Esophagus squamous epithelium (tissue), 5 donors: ENCODE measurements at regions not wholly inside any gene's neighbourhood (a gene's known extent, or its start where the extent isn't known, plus 50 kb on each side); places are given as distances from the start of the nearest gene placed in this dataset.

Experiments
- DNase-seq: peaks from one replicate; lab custom pipeline; 2025; lab: John Stamatoyannopoulos, UW
- H3K27ac ChIP-seq, 4 donors: fragments of 200-600 bp; sonication (generic); one replicate each; pipeline ENCODE4 v1.5.1; 2016 to 2019; ENCODE audit warnings: mild to moderate bottlenecking in 1 of 4
- H3K27me3 ChIP-seq, 4 donors: fragments of 200-600 bp; sonication (generic); 1 replicate in 3 of 4; 2 replicates in 1 of 4; pipeline versions ENCODE4 v1.5.1 to v1.6.0; 2017 to 2021; ENCODE audit warnings: antibody characterized with exemption in 1 of 4
- H3K36me3 ChIP-seq, 3 donors: fragments of 200-600 bp; sonication (generic); one replicate each; pipeline ENCODE4 v1.5.1; 2016 to 2019
- H3K4me1 ChIP-seq, 3 donors: fragments of 200-600 bp; sonication (generic); one replicate each; pipeline ENCODE4 v1.5.1; 2017 to 2019
- H3K4me3 ChIP-seq, 4 donors: fragments of 200-600 bp; sonication (generic); 1 replicate in 3 of 4; 2 replicates in 1 of 4; pipeline ENCODE4 v1.5.1; 2016 to 2019; ENCODE audit warnings: mild to moderate bottlenecking in 2 of 4, moderate library complexity in 1 of 4
- H3K9me3 ChIP-seq, 3 donors: fragments of 200-600 bp; sonication (generic); one replicate each; pipeline ENCODE4 v1.5.1; 2016 to 2019
- POLR2A ChIP-seq, 4 donors: fragments of 450-650 bp; IDR thresholded peaks; one replicate each; pipeline ENCODE4 v1.6.1; 2017; ENCODE audit warnings: antibody characterized with exemption in 4 of 4, mild to moderate bottlenecking in 4 of 4, moderate library complexity in 3 of 4
- WGBS, 2 donors: methylation state at CpG; one replicate each; pipeline ENCODE4 v1.1.5; 2018; 5-methylcytosine and 5-hydroxymethylcytosine counted together
- intact Hi-C: fragments of 100-400 bp; cut with DNase I; formaldehyde crosslinking; loops from one replicate; pipeline ENCODE4 v1.15.0; 2022
- TF ChIP-seq, protein P1 (sequence below), 6 experiments: fragments of 450-650 bp in 4 of 6; fragments of 200-600 bp in 2 of 6; sonication (generic) in 2 of 6; IDR thresholded peaks; one replicate each; pipeline ENCODE4 v1.5.1; 2016 to 2019; ENCODE audit warnings: antibody characterized with exemption in 6 of 6, mild to moderate bottlenecking in 4 of 6, moderate library complexity in 4 of 6
- donor health status: DM: yes; HTN: yes; CAD: no.

DNA sequence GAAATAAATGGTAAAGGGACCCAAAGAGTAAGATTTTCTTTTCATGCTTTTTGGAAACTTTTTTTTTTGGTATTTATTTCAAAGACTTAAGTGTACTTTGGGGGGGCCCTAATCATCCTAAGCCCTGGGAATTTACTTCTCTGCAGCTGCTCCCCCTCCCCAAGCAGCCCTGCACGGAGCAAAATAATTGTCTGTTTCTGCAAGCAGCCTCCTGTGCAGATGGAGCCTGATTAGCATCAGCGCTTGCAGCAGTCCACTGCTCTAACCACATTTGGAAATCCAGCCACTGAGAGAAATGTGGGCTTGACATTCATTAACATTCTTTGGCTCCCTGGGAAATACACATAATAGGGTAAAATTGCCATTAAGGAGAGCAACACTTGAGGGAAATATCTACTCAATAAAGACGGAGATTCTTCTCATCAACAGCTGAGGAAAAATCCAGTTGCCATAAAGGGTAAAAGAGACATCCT, 309.2 kb upstream of the MAP3K7 start:
- DNase-seq: no peak
- 64 to 81% methylated on average over 2 to 3 of the region's 3 CpGs for WGBS, 2 donors
- no peak overlapping the region for H3K4me3 ChIP-seq
- H3K36me3 ChIP-seq: no peaks in the 10 kb centered on the region
- H3K9me3 ChIP-seq: no peaks in the 10 kb centered on the region
- TF ChIP-seq POLR2A (IDR thresholded peaks at IDR 0.05): no peak
- TF ChIP-seq, protein P1, sequence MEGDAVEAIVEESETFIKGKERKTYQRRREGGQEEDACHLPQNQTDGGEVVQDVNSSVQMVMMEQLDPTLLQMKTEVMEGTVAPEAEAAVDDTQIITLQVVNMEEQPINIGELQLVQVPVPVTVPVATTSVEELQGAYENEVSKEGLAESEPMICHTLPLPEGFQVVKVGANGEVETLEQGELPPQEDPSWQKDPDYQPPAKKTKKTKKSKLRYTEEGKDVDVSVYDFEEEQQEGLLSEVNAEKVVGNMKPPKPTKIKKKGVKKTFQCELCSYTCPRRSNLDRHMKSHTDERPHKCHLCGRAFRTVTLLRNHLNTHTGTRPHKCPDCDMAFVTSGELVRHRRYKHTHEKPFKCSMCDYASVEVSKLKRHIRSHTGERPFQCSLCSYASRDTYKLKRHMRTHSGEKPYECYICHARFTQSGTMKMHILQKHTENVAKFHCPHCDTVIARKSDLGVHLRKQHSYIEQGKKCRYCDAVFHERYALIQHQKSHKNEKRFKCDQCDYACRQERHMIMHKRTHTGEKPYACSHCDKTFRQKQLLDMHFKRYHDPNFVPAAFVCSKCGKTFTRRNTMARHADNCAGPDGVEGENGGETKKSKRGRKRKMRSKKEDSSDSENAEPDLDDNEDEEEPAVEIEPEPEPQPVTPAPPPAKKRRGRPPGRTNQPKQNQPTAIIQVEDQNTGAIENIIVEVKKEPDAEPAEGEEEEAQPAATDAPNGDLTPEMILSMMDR (IDR thresholded peaks at IDR 0.05): no peak
- no peaks in the 10 kb centered on the region for H3K27me3 ChIP-seq
- peaks cover 0 to 5% (median 0%) of the 10 kb centered on the region in 3 donors for H3K4me1 ChIP-seq
- no peak overlapping the region for H3K27ac ChIP-seq
- intact Hi-C loops: no loop called here

DNA sequence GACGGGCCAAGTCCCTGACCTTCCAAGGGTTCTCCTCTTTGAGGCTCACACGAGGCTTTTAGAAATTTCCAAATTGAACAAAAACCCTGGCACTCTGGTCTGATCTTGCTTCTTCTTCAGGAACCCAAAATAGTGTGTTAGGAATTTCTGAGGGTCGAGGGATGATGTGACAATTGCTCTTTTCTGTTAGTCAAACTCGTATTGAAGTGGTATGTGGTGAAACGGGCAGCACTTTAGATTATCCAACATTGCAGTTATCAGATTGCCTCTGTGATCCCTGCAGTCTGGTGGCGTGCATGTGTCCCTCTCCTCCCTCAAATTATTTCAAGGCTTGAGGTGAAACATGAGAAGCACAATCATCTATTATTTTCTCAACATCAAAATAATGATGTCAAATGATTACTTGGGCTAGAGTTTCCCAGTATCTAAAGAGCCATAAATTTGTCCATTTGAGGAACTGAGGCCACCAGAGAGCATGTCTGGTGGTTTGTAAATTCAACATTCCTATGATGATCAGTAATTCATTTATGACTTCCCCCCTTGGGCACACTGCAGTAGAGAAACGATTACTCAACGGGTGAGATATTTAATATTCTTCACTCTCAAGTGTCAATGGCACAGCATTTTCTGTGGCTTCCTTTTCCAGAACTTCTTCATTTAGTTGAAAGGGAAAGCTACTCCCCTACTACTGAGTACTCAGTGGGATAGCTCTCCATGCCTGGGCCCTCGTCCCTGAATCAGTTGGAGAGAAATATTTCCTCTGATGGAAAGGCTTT, 308.6 kb upstream of the MAP3K7 start:
- Histone ChIP-seq H3K4me3 (no peak overlapping the region), H3K9me3 (no peaks in the 10 kb centered on the region), H3K27ac (no peak overlapping the region), H3K27me3 (no peaks in the 10 kb centered on the region), H3K4me1 (peaks cover 0 to 10% (median 0%) of the 10 kb centered on the region in 3 donors), H3K36me3 (no peaks in the 10 kb centered on the region)
- 61% methylated on average over 9 of the region's 9 CpGs for WGBS, 2 donors
- no peak for TF ChIP-seq POLR2A (IDR thresholded peaks at IDR 0.05)
- TF ChIP-seq, protein P1 (IDR thresholded peaks at IDR 0.05): no peak
- intact Hi-C loops: no loop called here
- DNase-seq: no peak

DNA sequence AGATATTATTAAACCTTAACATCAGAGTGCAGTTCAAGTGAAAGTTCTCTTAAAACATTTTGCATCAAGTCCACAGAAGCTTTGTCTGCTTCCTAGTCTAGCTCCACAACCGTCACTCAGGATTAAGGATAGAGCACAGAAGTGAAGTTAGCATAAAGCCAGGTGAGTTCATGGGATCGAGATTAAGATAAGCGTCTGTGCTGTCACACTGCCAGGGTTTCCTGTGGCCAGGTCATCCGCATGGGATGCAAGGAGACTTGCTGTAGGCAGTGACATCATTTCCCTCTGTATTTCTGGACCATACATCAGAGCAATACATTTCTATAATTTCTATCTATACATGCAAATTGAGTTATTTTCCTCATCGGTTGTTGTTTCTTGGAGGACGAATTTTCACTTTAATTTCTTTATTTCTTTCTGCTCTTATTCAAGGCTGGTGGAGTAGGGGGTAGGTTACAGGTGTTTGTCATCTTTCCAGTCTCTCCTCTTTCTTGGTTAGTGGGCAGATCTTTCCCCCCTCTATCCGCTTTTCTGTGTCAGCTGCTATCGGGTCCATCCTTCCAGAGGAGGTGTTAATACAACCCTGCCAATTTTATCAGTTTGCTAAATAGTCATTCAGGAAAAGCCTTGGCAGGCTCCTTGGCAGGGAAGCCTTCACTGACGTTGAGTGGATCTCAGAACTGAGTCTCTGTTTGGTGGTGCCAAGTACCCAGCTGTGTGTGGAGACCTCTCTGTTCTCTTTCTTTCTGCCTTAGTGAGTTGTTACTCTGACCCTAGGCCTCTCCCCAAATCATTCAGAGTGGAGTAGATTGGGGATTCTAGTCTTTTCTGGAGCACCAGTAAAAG, 307.6 kb upstream of the MAP3K7 start:
- intact Hi-C loops: no loop called here
- H3K4me1 ChIP-seq: peaks cover 0 to 10% (median 0%) of the 10 kb centered on the region in 3 donors
- H3K36me3 ChIP-seq: no peaks in the 10 kb centered on the region
- TF ChIP-seq POLR2A (IDR thresholded peaks at IDR 0.05): no peak
- TF ChIP-seq, protein P1 (IDR thresholded peaks at IDR 0.05): no peak
- H3K4me3 ChIP-seq: no peak overlapping the region
- no peaks in the 10 kb centered on the region for H3K9me3 ChIP-seq
- H3K27me3 ChIP-seq: no peaks in the 10 kb centered on the region
- DNase-seq: no peak
- 49 to 70% methylated on average over 9 of the region's 9 CpGs for WGBS, 2 donors
- H3K27ac ChIP-seq: no peak overlapping the region

DNA sequence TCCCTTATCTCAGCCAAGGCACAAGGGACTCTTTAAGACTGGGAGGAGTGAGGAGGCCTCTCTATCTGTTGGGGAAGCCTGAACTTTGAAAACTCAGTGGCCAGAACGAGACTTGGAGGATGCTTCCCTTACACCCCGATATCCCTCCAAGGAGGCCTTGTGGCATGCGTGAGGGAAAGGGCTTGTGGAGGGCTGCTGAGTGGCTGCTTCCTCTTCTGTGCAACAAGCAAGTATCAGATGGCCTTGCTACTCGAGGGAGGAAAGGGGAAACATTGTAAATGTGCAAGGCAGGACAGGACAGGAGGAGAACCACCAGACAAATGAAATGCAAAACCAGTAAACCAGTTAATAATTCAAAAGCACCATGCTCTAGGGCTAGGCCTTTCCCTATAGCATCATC, 306.5 kb upstream of the MAP3K7 start:
- H3K4me1 ChIP-seq: peaks cover 0 to 10% (median 0%) of the 10 kb centered on the region in 3 donors
- H3K27ac ChIP-seq: no peak overlapping the region
- H3K4me3 ChIP-seq: no peak overlapping the region
- H3K9me3 ChIP-seq: no peaks in the 10 kb centered on the region
- H3K36me3 ChIP-seq: no peaks in the 10 kb centered on the region
- H3K27me3 ChIP-seq: no peaks in the 10 kb centered on the region
- WGBS, 2 donors: 35 to 77% methylated on average over 4 of the region's 4 CpGs
- TF ChIP-seq, protein P1 (IDR thresholded peaks at IDR 0.05): no peak
- no peak for TF ChIP-seq POLR2A (IDR thresholded peaks at IDR 0.05)
- intact Hi-C loops: no loop called here
- DNase-seq: no peak

DNA sequence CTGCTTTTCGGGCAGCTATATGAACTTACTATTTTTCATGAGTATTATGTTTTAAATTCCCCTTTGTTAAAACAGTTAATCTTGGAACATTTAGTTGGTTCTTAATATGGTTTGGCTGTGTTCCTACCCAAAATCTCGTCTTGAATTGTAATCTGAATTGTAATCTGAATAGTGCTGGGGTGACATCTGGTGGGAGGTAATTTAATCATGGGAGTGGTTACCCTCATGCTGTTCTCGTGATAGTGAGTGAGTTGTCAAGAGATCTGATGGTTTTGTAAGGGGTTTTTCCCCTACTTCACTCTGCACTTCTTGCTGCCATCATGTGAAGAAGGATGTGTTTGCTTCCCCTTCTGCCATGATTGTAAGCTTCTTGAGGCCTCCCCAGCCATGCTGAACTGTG, 305.4 kb upstream of the MAP3K7 start:
- TF ChIP-seq POLR2A (IDR thresholded peaks at IDR 0.05): no peak
- TF ChIP-seq, protein P1 (IDR thresholded peaks at IDR 0.05): no peak
- 48 to 49% methylated on average over 3 of the region's 3 CpGs for WGBS, 2 donors
- Histone ChIP-seq H3K4me3 (no peak overlapping the region), H3K36me3 (no peaks in the 10 kb centered on the region), H3K27me3 (no peaks in the 10 kb centered on the region), H3K9me3 (no peaks in the 10 kb centered on the region), H3K27ac (no peak overlapping the region), H3K4me1 (peaks cover 0 to 10% (median 0%) of the 10 kb centered on the region in 3 donors)
- intact Hi-C loops: no loop called here
- DNase-seq: no peak
